ENCODE measurements at regions not wholly inside any gene's neighbourhood (a gene's known extent, or its start where the extent isn't known, plus 50 kb on each side); places are given as distances from the start of the nearest gene placed in this dataset.

DNA sequence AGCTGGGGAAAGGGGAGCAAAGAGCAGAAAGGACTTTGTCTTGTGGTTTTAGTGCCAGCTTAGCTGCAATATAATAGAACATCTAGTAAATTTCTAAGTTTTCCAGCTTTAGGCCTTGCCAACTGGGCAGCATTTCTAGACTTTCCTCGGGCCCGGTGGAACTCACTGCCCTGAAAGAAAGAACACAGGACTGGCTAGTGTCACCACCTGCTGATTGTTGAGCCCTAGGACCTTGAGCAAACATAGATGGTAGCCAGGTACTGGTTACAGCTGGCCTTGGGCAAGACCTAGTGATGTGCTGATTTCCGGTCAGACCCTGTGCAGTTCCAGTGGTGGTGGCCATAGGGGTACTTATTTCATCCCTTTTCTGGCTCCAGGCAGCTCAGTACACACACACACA, 753.2 kb upstream of the B3GALT2 start:
- Histone ChIP-seq H3K27me3 (ENCODE audit: low read depth) (no peaks in the 10 kb centered on the region), H3K4me1 (no peaks in the 10 kb centered on the region), H3K4me3 (no peak overlapping the region), H3K27ac (no peak overlapping the region), H3K36me3 (no peaks in the 10 kb centered on the region), H3K9me3 (no peaks in the 10 kb centered on the region)
- no peak for DNase-seq
- ATAC-seq: no peak
- TF ChIP-seq, protein P1, sequence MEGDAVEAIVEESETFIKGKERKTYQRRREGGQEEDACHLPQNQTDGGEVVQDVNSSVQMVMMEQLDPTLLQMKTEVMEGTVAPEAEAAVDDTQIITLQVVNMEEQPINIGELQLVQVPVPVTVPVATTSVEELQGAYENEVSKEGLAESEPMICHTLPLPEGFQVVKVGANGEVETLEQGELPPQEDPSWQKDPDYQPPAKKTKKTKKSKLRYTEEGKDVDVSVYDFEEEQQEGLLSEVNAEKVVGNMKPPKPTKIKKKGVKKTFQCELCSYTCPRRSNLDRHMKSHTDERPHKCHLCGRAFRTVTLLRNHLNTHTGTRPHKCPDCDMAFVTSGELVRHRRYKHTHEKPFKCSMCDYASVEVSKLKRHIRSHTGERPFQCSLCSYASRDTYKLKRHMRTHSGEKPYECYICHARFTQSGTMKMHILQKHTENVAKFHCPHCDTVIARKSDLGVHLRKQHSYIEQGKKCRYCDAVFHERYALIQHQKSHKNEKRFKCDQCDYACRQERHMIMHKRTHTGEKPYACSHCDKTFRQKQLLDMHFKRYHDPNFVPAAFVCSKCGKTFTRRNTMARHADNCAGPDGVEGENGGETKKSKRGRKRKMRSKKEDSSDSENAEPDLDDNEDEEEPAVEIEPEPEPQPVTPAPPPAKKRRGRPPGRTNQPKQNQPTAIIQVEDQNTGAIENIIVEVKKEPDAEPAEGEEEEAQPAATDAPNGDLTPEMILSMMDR (IDR thresholded peaks at IDR 0.05): no peak
- intact Hi-C loops (cut with DNase I): no loop called here

DNA sequence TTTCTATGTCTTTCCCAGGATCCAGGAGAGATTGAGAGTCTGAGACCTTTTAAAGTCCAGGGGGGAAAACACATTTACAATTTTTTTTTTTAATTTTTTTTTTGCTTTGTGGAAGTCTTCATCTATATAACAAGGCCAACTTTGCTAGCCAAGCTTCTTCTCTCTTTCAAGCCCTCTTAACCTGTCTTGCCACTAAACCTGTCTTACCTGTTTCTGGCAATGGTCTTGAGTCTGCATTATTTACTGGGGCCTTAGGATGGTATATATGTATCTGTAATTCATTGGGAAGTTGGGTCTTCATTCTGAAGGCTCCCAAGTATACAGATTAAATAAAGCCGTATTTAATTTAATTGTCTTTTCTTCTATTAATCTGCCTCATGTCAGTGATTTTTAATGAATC, 750.9 kb upstream of the B3GALT2 start:
- H3K27me3 ChIP-seq (ENCODE audit: low read depth): no peaks in the 10 kb centered on the region
- no peak overlapping the region for H3K27ac ChIP-seq
- no peak for DNase-seq
- no peaks in the 10 kb centered on the region for H3K36me3 ChIP-seq
- no peaks in the 10 kb centered on the region for H3K4me1 ChIP-seq
- H3K4me3 ChIP-seq: no peak overlapping the region
- no peaks in the 10 kb centered on the region for H3K9me3 ChIP-seq
- no peak for ATAC-seq
- TF ChIP-seq, protein P1 (IDR thresholded peaks at IDR 0.05): no peak
- intact Hi-C loops (cut with DNase I): no loop called here

DNA sequence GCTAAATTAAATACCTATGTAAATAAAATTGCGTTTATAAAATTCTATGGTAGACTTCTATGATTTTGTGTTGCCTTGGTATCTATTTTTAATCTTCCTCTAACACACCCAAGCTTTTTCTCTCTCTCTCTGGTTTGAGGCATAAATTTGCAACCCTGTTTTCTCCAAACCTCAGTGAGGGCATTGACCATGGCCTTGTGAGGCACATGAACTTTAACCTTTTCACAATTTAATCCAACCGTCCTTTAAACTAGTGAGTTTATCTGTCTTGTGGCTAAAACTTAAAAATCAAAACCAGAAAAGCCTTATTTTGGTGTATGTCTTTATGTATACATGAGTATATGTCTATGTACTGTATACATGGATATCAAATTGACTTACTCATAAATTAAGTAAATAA, 746.6 kb upstream of the B3GALT2 start:
- intact Hi-C loops (cut with DNase I): no loop called here
- no peaks in the 10 kb centered on the region for H3K27me3 ChIP-seq (ENCODE audit: low read depth)
- H3K4me1 ChIP-seq: no peaks in the 10 kb centered on the region
- no peaks in the 10 kb centered on the region for H3K36me3 ChIP-seq
- H3K27ac ChIP-seq: no peak overlapping the region
- TF ChIP-seq, protein P1 (IDR thresholded peaks at IDR 0.05): no peak
- DNase-seq: no peak
- no peak overlapping the region for H3K4me3 ChIP-seq
- ATAC-seq: no peak
- peaks cover under 1% of the 10 kb centered on the region for H3K9me3 ChIP-seq

DNA sequence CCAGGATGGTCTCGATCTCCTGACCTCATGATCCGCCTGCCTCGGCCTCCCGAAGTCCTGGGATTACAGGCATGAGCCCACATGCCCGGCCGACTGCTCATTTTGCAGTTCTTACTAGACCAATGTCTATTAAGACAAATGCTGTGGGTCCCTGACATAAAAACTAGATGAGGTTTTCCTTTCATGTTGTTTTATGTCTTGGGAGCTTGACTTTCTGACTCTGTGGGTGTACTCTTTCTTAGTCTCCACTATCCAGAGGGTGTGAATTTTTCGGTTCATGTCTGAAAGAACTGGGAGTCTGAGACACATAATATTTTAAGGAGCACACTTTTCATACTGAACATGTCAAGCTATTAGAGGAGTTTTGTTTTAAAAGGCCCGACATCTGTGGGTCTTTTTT, 744.9 kb upstream of the B3GALT2 start:
- Histone ChIP-seq H3K4me3 (no peak overlapping the region), H3K27ac (no peak overlapping the region), H3K27me3 (ENCODE audit: low read depth) (no peaks in the 10 kb centered on the region), H3K9me3 (peaks cover 9% of the 10 kb centered on the region), H3K4me1 (no peaks in the 10 kb centered on the region), H3K36me3 (no peaks in the 10 kb centered on the region)
- intact Hi-C loops (cut with DNase I): no loop called here
- ATAC-seq: no peak
- no peak for DNase-seq
- TF ChIP-seq, protein P1 (IDR thresholded peaks at IDR 0.05): no peak

DNA sequence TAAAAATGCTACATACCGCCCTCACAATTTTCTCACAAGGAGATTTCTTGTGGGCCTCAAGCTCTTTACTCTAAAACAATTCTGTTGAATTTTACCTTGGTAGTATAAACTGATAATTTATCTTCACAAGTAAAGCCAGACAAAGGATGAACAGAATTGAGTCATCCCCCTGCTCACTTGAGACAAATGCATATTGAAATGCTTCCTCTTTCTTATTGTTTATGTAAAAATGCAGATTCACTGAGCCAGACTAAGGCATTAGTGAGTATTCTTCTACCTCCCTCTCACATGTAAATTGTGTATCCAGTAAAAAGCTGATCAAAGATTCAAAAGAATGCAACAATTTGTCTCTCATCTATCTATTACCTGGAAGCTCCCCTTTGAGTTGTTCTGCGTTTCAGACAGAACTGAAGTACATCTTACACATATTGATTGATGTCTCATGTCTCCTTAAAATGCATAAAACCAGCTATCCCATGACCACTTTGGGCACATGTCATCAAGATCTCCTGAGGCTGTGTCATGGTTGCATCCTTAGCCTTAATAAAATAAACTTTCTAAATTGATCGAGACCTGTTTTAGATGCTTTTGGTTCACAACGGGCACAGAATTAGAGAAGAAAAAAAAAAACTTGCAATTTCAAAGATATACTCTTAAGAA, 743.1 kb upstream of the B3GALT2 start:
- no peak overlapping the region for H3K27ac ChIP-seq
- TF ChIP-seq, protein P1 (IDR thresholded peaks at IDR 0.05): no peak
- ATAC-seq (no peak), DNase-seq (no peak)
- no peak overlapping the region for H3K4me3 ChIP-seq
- H3K9me3 ChIP-seq: peaks cover 9% of the 10 kb centered on the region
- H3K27me3 ChIP-seq (ENCODE audit: low read depth): no peaks in the 10 kb centered on the region
- intact Hi-C loops (cut with DNase I): no loop called here
- H3K4me1 ChIP-seq: no peaks in the 10 kb centered on the region
- no peaks in the 10 kb centered on the region for H3K36me3 ChIP-seq
